Esophagus squamous epithelium (tissue), 4 donors: ENCODE measurements at regions not wholly inside any gene's neighbourhood (a gene's known extent, or its start where the extent isn't known, plus 50 kb on each side); places are given as distances from the start of the nearest gene placed in this dataset.

Experiments
- POLR2A ChIP-seq, 4 donors: fragments of 450-650 bp; IDR thresholded peaks; one replicate each; pipeline ENCODE4 v1.6.1; 2017; ENCODE audit warnings: antibody characterized with exemption in 4 of 4, mild to moderate bottlenecking in 4 of 4, moderate library complexity in 3 of 4
- TF ChIP-seq, protein P1 (sequence below), 6 experiments: fragments of 450-650 bp in 4 of 6; fragments of 200-600 bp in 2 of 6; sonication (generic) in 2 of 6; IDR thresholded peaks; one replicate each; pipeline ENCODE4 v1.5.1; 2016 to 2019; ENCODE audit warnings: antibody characterized with exemption in 6 of 6, mild to moderate bottlenecking in 4 of 6, moderate library complexity in 4 of 6

GRCh38 chr7:13155188-13155587 lies 467.8 kb downstream of the ARL4A start:
- TF ChIP-seq, protein P1, sequence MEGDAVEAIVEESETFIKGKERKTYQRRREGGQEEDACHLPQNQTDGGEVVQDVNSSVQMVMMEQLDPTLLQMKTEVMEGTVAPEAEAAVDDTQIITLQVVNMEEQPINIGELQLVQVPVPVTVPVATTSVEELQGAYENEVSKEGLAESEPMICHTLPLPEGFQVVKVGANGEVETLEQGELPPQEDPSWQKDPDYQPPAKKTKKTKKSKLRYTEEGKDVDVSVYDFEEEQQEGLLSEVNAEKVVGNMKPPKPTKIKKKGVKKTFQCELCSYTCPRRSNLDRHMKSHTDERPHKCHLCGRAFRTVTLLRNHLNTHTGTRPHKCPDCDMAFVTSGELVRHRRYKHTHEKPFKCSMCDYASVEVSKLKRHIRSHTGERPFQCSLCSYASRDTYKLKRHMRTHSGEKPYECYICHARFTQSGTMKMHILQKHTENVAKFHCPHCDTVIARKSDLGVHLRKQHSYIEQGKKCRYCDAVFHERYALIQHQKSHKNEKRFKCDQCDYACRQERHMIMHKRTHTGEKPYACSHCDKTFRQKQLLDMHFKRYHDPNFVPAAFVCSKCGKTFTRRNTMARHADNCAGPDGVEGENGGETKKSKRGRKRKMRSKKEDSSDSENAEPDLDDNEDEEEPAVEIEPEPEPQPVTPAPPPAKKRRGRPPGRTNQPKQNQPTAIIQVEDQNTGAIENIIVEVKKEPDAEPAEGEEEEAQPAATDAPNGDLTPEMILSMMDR (IDR thresholded peaks at IDR 0.05): no peak
- TF ChIP-seq POLR2A (IDR thresholded peaks at IDR 0.05): no peak
